PC-9 (cell line): ENCODE measurements at regions not wholly inside any gene's neighbourhood (a gene's known extent, or its start where the extent isn't known, plus 50 kb on each side); places are given as distances from the start of the nearest gene placed in this dataset.
A peak's percentile ranks its signal among the peaks of the same experiment; 100 is the strongest.

Experiments used
- BruUV-seq: library from RNA; stranded (reverse); fragments of 400-500 nt; replicated peaks from 2 replicates; lab custom pipeline; 2021; lab: Mats Ljungman, UMichigan
- CTCF ChIA-PET: fragments of 300-600 bp; sonication (Branson Sonifier 250); formaldehyde crosslinking; loops from one replicate; lab custom pipeline; 2022; ENCODE audit warnings: antibody characterized with exemption; lab: Charles Lee
- POLR2A ChIA-PET: fragments of 300-600 bp; sonication (Branson Sonifier 250); formaldehyde crosslinking; loops from one replicate; lab custom pipeline; 2022; ENCODE audit warnings: antibody characterized with exemption; ENCODE audit not compliant: unreplicated experiment; lab: Charles Lee
- DNase-seq, 2 experiments: peaks; one replicate each; pipeline versions ENCODE4 v3.0.0 to v3.0.0-alpha.2; 2015 to 2022; ENCODE audit warnings: mixed read lengths in 1 of 2
- H2AFZ ChIP-seq: fragments of 200-600 bp; sonication (generic); 2 replicates; pipeline ENCODE4 v1.8.1; 2017; ENCODE audit warnings: antibody characterized with exemption
- H3F3A ChIP-seq: fragments of 200-600 bp; sonication (generic); 2 replicates; pipeline ENCODE4 v1.8.1; 2017; ENCODE audit warnings: antibody characterized with exemption, mild to moderate bottlenecking, low read depth; ENCODE audit not compliant: insufficient read depth
- H3K27ac ChIP-seq: fragments of 200-600 bp; sonication (generic); 2 replicates; pipeline ENCODE4 v1.6.1; 2016; ENCODE audit warnings: mixed run types
- H3K27me3 ChIP-seq: fragments of 200-600 bp; sonication (generic); 2 replicates; pipeline ENCODE4 v1.6.1; 2016; ENCODE audit warnings: low read depth, mixed run types; ENCODE audit not compliant: insufficient read depth
- H3K36me3 ChIP-seq: fragments of 200-600 bp; sonication (generic); 2 replicates; pipeline ENCODE4 v1.6.1; 2016; ENCODE audit warnings: low read depth, mixed run types
- H3K4me1 ChIP-seq: fragments of 200-600 bp; sonication (generic); replicated peaks from 2 replicates; pipeline ENCODE4 v1.6.1; 2016; ENCODE audit warnings: mixed run types; ENCODE audit not compliant: insufficient read depth
- H3K4me2 ChIP-seq: fragments of 200-600 bp; sonication (generic); 2 replicates; pipeline ENCODE4 v1.6.1; 2017; ENCODE audit warnings: mixed run types
- H3K4me3 ChIP-seq: fragments of 200-600 bp; sonication (generic); 2 replicates; pipeline ENCODE4 v1.6.1; 2016; ENCODE audit warnings: mixed run types
- H3K79me2 ChIP-seq: fragments of 200-600 bp; sonication (generic); 2 replicates; pipeline ENCODE4 v1.6.1; 2017; ENCODE audit warnings: low read depth, mixed run types
- H3K9me2 ChIP-seq: fragments of 200-600 bp; sonication (generic); 2 replicates; pipeline ENCODE4 v1.8.1; 2017; ENCODE audit warnings: mild to moderate bottlenecking; ENCODE audit not compliant: insufficient read depth
- H3K9me3 ChIP-seq: fragments of 200-600 bp; sonication (generic); 2 replicates; pipeline ENCODE4 v1.8.1; 2016; ENCODE audit warnings: low read depth; ENCODE audit not compliant: insufficient read depth
- H4K20me1 ChIP-seq: fragments of 200-600 bp; sonication (generic); 2 replicates; pipeline ENCODE4 v1.8.1; 2017; ENCODE audit not compliant: insufficient read depth
- CTCF ChIP-seq: fragments of 200-600 bp; sonication (generic); conservative IDR thresholded peaks from 2 replicates; pipeline ENCODE4 v1.6.1; 2017; ENCODE audit warnings: mixed run types, antibody characterized with exemption, mild to moderate bottlenecking, moderate library complexity
- EZH2 ChIP-seq: fragments of 200-600 bp; sonication (generic); IDR thresholded peaks from 2 replicates; pipeline ENCODE4 v1.8.0; 2017; ENCODE audit warnings: antibody characterized with exemption, low read depth
- intact Hi-C: fragments of 100-400 bp; cut with micrococcal nuclease; formaldehyde crosslinking; loops from one replicate; pipeline ENCODE4 v1.10.0; 2022; ENCODE audit not compliant: unreplicated experiment

GRCh38 chr3:170749765-170750477 is 120.1 kb downstream of the RPL22L1 start:
- no peak overlapping the region for H3K4me2 ChIP-seq
- intact Hi-C loops = loop anchor here (10.0 kb wide), 1 partner anchor 435 kb away; no protein-coding TSS in a partner anchor
- H3F3A ChIP-seq = peaks cover 38% of the 10 kb centered on the region
- ChIA-PET POLR2A (no interaction called here), CTCF (interaction anchor here (2.0 kb wide), 1 partner anchor 336 kb away, joined by 6 read pairs; no protein-coding TSS in a partner anchor)
- no peak overlapping the region for H2AFZ ChIP-seq
- H3K9me2 ChIP-seq = no peaks in the 10 kb centered on the region
- TF ChIP-seq CTCF (no peak), EZH2 (no peak)
- DNase-seq = no peak
- no peaks in the 10 kb centered on the region for H3K27me3 ChIP-seq
- no TSS peak for BruUV-seq
- H3K27ac ChIP-seq = peak overlapping the region; percentile 83; the same call in 1 of the 2 replicates
- H3K4me1 ChIP-seq = peaks cover 58% of the 10 kb centered on the region
- H3K36me3 ChIP-seq = 0 out of 2 replicates have a peak, but pooled peaks cover 3% of the 10 kb centered on the region
- H3K9me3 ChIP-seq = peaks cover 20% of the 10 kb centered on the region
- H3K4me3 ChIP-seq = no peak overlapping the region
- H4K20me1 ChIP-seq = no peaks in the 10 kb centered on the region
- no peaks in the 10 kb centered on the region for H3K79me2 ChIP-seq

GRCh38 chr3:170749185-170749584 is 120.8 kb downstream of the RPL22L1 start:
- Histone ChIP-seq H3K4me3 (no peak overlapping the region), H3K27me3 (no peaks in the 10 kb centered on the region), H3K36me3 (0 out of 2 replicates have a peak, but pooled peaks cover 3% of the 10 kb centered on the region), H3K4me2 (no peak overlapping the region), H3K79me2 (no peaks in the 10 kb centered on the region), H3F3A (peaks cover 38% of the 10 kb centered on the region), H3K4me1 (peaks cover 63% of the 10 kb centered on the region), H3K27ac (no peak overlapping the region), H2AFZ (no peak overlapping the region), H3K9me2 (no peaks in the 10 kb centered on the region), H3K9me3 (peaks cover 25% of the 10 kb centered on the region), H4K20me1 (no peaks in the 10 kb centered on the region)
- CTCF ChIA-PET = no interaction called here
- intact Hi-C loops = loop anchor here (10.0 kb wide), 1 partner anchor 434 kb away; no protein-coding TSS in a partner anchor
- DNase-seq = no peak
- TF ChIP-seq CTCF = no peak
- no TSS peak for BruUV-seq
- POLR2A ChIA-PET = interaction anchor here (0.7 kb wide), 1 partner anchor 71 kb away, joined by 17 read pairs; no protein-coding TSS in a partner anchor

GRCh38 chr3:170746175-170746942 is 123.6 kb downstream of the RPL22L1 start:
- Histone ChIP-seq H3K4me2 (peak overlapping the region; percentile 37; the same call in 1 of the 2 replicates), H3K27me3 (no peaks in the 10 kb centered on the region), H3K9me2 (no peaks in the 10 kb centered on the region), H2AFZ (no peak overlapping the region), H3K36me3 (0 out of 2 replicates have a peak, but pooled peaks cover 3% of the 10 kb centered on the region), H3K9me3 (peaks cover 23% of the 10 kb centered on the region), H4K20me1 (no peaks in the 10 kb centered on the region), H3K79me2 (no peaks in the 10 kb centered on the region), H3K27ac (peak overlapping the region; percentile 66), H3K4me1 (peaks cover 66% of the 10 kb centered on the region), H3K4me3 (no peak overlapping the region), H3F3A (peaks cover 49% of the 10 kb centered on the region)
- intact Hi-C loops = loop anchor here (10.0 kb wide), 1 partner anchor 432 kb away; no protein-coding TSS in a partner anchor
- BruUV-seq = TSS peak; percentile 51
- POLR2A ChIA-PET = interaction anchor here (0.6 kb wide), 1 partner anchor 297 kb away, joined by 4 read pairs; no protein-coding TSS in a partner anchor
- CTCF ChIA-PET = interaction anchor here (0.8 to 1.4 kb wide), 3 partner anchors 14 to 333 kb away, joined by 3 to 5 read pairs (median 3); no protein-coding TSS in a partner anchor
- DNase-seq = no peak
- TF ChIP-seq CTCF (no peak), EZH2 (no peak)
